GM23248 (cell line): ENCODE measurements at regions not wholly inside any gene's neighbourhood (a gene's known extent, or its start where the extent isn't known, plus 50 kb on each side); places are given as distances from the start of the nearest gene placed in this dataset.

Experiments used
- EZH2 ChIP-seq: fragments of 200-600 bp; sonication (generic); IDR thresholded peaks from 2 replicates; pipeline ENCODE4 v1.6.1; 2018; ENCODE audit warnings: antibody characterized with exemption, mild to moderate bottlenecking; ENCODE audit not compliant: insufficient read depth, poor library complexity, severe bottlenecking
- EZH2phosphoT487 ChIP-seq: fragments of 200-600 bp; sonication (generic); IDR thresholded peaks from 2 replicates; pipeline ENCODE4 v1.6.1; 2018; ENCODE audit warnings: antibody characterized with exemption, moderate library complexity, mild to moderate bottlenecking, low read depth; ENCODE audit not compliant: insufficient read depth

GRCh38 chr10:132135053-132135872 lies 51.5 kb upstream of the DPYSL4 start:
- TF ChIP-seq EZH2phosphoT487: no peak
- no peak for TF ChIP-seq EZH2
